ENCODE measurements at regions not wholly inside any gene's neighbourhood (a gene's known extent, or its start where the extent isn't known, plus 50 kb on each side); places are given as distances from the start of the nearest gene placed in this dataset.

- FAIRE-seq (no peak), DNase-seq (ENCODE audit: extremely low read depth in 1 of 4, low spot score in 3 of 4) (no peak), ATAC-seq (no peak)
- H3K27me3 ChIP-seq (ENCODE audit: control insufficient read depth in 2 of 2, insufficient read depth in 2 of 2, low read length in 2 of 2) = no peaks in the 10 kb centered on the region
- H3K4me3 ChIP-seq = no peak overlapping the region
- no TSS peak for BruUV-seq (replicated peaks)
- H3K9me1 ChIP-seq (ENCODE audit: control insufficient read depth, insufficient read depth, low read length) = no peaks in the 10 kb centered on the region
- in situ Hi-C loops (cut with MboI) = no loop called here
- no peak overlapping the region for H3K9ac ChIP-seq (ENCODE audit: insufficient read depth in 1 of 2, low read depth in 2 of 2, low read length in 2 of 2)
- no peak overlapping the region for H2AFZ ChIP-seq (ENCODE audit: low read depth, low read length)
- 20% methylated on average over 4 of the region's 4 CpGs for WGBS (ENCODE audit: insufficient coverage, low coverage, missing lambda C conversion rate)
- no peaks in the 10 kb centered on the region for H4K20me1 ChIP-seq (replicated peaks; ENCODE audit: control insufficient read depth, insufficient read depth, low read length)
- H3K36me3 ChIP-seq (ENCODE audit: control insufficient read depth, insufficient read depth, low read length) = no peaks in the 10 kb centered on the region
- ChIA-PET POLR2A (no interaction called here), CTCF (ENCODE audit: low intra/inter-chr PET ratio) (no interaction called here)
- TF ChIP-seq NFIC (IDR thresholded peaks at IDR 0.05) = peak; percentile 42; the same call in 1 of the 2 replicates
- TF ChIP-seq CBFB (CRISPR knock-in tag; IDR thresholded peaks at IDR 0.05) = no peak
- TF ChIP-seq IRF2 (CRISPR knock-in tag; IDR thresholded peaks at IDR 0.05) = no peak
- H3K4me1 ChIP-seq (replicated peaks in 1 of 2; ENCODE audit: control insufficient read depth in 2 of 2, insufficient read depth in 2 of 2, low read length in 2 of 2) = no peaks in the 10 kb centered on the region; a peak in 3 of 5 replicates
- intact Hi-C loops (cut with micrococcal nuclease) = no loop called here
- no peak overlapping the region for H3K27ac ChIP-seq (ENCODE audit: extremely low read depth, low read depth, low read length)
- H3K9me3 ChIP-seq (replicated peaks; ENCODE audit: control insufficient read depth, insufficient read depth, low read depth, low read length) = peaks cover 2% of the 10 kb centered on the region; the same call in 1 of the 2 replicates
- no peaks in the 10 kb centered on the region for H3K79me2 ChIP-seq (ENCODE audit: control insufficient read depth, insufficient read depth, low read length)
- H3K4me2 ChIP-seq (ENCODE audit: insufficient read depth, low read length) = no peak overlapping the region
Measured at GRCh38 chr20:23222531-23223200, 127.9 kb upstream of the NXT1 start.

DNA sequence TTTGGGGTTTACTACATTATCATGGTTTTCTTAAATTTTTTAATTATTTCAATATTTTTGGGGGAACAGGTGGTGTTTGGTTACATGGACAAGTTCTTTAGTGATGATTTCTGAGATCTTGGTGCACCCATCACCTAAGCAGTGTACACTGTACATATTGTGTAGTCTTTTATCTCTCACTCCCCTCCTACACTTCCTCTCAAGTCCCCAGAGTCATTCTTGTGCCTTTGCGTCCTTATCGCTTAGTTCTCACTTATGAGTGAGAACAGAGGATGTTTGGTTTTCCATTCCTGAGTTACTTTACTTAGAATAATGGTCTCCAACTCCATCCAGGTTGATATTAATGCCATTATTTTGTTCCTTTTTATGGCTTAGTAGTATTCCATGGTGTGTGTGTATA lies 130.9 kb upstream of the CD93 start:
- ChIA-PET CTCF (ENCODE audit: low intra/inter-chr PET ratio) (no interaction called here), POLR2A (no interaction called here)
- Histone ChIP-seq H3K79me2 (ENCODE audit: control insufficient read depth, insufficient read depth, low read length) (no peaks in the 10 kb centered on the region), H3K9me1 (ENCODE audit: control insufficient read depth, insufficient read depth, low read length) (no peaks in the 10 kb centered on the region), H3K4me2 (ENCODE audit: insufficient read depth, low read length) (no peak overlapping the region), H3K36me3 (ENCODE audit: control insufficient read depth, insufficient read depth, low read length) (no peaks in the 10 kb centered on the region), H2AFZ (ENCODE audit: low read depth, low read length) (no peak overlapping the region), H3K9ac (ENCODE audit: insufficient read depth in 1 of 2, low read depth in 2 of 2, low read length in 2 of 2) (no peak overlapping the region), H3K4me3 (no peak overlapping the region), H3K27ac (ENCODE audit: extremely low read depth, low read depth, low read length) (no peak overlapping the region), H3K27me3 (ENCODE audit: control insufficient read depth in 2 of 2, insufficient read depth in 2 of 2, low read length in 2 of 2) (no peaks in the 10 kb centered on the region), H3K9me3 (replicated peaks; ENCODE audit: control insufficient read depth, insufficient read depth, low read depth, low read length) (peaks cover under 1% of the 10 kb centered on the region; the same call in 1 of the 2 replicates), H3K4me1 (replicated peaks in 1 of 2; ENCODE audit: control insufficient read depth in 2 of 2, insufficient read depth in 2 of 2, low read length in 2 of 2) (no peaks in the 10 kb centered on the region), H4K20me1 (replicated peaks; ENCODE audit: control insufficient read depth, insufficient read depth, low read length) (no peaks in the 10 kb centered on the region)
- 0% methylated on average over 2 of the region's 2 CpGs for WGBS (ENCODE audit: insufficient coverage, low coverage, missing lambda C conversion rate)
- in situ Hi-C loops (cut with MboI) = no loop called here
- intact Hi-C loops (cut with micrococcal nuclease) = no loop called here
- BruUV-seq (replicated peaks) = no TSS peak
- FAIRE-seq (no peak), ATAC-seq (no peak), DNase-seq (ENCODE audit: extremely low read depth in 1 of 4, low spot score in 3 of 4) (no peak)
- TF ChIP-seq ZNF449 (CRISPR knock-in tag; IDR thresholded peaks at IDR 0.05) (no peak), SIRT6 (IDR thresholded peaks at IDR 0.05; ENCODE audit: low read depth, low read length) (no peak), HDGF (IDR thresholded peaks at IDR 0.05) (no peak), ZNF407 (IDR thresholded peaks at IDR 0.05; ENCODE audit: low read depth) (no peak)
